ENCODE measurements at regions not wholly inside any gene's neighbourhood (a gene's known extent, or its start where the extent isn't known, plus 50 kb on each side); places are given as distances from the start of the nearest gene placed in this dataset.

GRCh38 chr2:152944099-152944498 lies 225.7 kb downstream of the ARL6IP6 start:
- TF ChIP-seq GABPA (IDR thresholded peaks at IDR 0.05; ENCODE audit: low read depth), result no peak
- TF ChIP-seq RFX5 (IDR thresholded peaks at IDR 0.05; ENCODE audit: low read length), result no peak
- TF ChIP-seq, protein P1, sequence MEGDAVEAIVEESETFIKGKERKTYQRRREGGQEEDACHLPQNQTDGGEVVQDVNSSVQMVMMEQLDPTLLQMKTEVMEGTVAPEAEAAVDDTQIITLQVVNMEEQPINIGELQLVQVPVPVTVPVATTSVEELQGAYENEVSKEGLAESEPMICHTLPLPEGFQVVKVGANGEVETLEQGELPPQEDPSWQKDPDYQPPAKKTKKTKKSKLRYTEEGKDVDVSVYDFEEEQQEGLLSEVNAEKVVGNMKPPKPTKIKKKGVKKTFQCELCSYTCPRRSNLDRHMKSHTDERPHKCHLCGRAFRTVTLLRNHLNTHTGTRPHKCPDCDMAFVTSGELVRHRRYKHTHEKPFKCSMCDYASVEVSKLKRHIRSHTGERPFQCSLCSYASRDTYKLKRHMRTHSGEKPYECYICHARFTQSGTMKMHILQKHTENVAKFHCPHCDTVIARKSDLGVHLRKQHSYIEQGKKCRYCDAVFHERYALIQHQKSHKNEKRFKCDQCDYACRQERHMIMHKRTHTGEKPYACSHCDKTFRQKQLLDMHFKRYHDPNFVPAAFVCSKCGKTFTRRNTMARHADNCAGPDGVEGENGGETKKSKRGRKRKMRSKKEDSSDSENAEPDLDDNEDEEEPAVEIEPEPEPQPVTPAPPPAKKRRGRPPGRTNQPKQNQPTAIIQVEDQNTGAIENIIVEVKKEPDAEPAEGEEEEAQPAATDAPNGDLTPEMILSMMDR (IDR thresholded peaks at IDR 0.05), result no peak
- TF ChIP-seq, protein P2, sequence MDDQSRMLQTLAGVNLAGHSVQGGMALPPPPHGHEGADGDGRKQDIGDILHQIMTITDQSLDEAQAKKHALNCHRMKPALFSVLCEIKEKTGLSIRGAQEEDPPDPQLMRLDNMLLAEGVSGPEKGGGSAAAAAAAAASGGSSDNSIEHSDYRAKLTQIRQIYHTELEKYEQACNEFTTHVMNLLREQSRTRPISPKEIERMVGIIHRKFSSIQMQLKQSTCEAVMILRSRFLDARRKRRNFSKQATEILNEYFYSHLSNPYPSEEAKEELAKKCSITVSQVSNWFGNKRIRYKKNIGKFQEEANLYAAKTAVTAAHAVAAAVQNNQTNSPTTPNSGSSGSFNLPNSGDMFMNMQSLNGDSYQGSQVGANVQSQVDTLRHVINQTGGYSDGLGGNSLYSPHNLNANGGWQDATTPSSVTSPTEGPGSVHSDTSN (IDR thresholded peaks at IDR 0.05), result no peak
- TF ChIP-seq, protein P3, sequence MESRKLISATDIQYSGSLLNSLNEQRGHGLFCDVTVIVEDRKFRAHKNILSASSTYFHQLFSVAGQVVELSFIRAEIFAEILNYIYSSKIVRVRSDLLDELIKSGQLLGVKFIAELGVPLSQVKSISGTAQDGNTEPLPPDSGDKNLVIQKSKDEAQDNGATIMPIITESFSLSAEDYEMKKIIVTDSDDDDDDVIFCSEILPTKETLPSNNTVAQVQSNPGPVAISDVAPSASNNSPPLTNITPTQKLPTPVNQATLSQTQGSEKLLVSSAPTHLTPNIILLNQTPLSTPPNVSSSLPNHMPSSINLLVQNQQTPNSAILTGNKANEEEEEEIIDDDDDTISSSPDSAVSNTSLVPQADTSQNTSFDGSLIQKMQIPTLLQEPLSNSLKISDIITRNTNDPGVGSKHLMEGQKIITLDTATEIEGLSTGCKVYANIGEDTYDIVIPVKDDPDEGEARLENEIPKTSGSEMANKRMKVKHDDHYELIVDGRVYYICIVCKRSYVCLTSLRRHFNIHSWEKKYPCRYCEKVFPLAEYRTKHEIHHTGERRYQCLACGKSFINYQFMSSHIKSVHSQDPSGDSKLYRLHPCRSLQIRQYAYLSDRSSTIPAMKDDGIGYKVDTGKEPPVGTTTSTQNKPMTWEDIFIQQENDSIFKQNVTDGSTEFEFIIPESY (IDR thresholded peaks at IDR 0.05; ENCODE audit: borderline replicate concordance, low read depth), result no peak
- TF ChIP-seq NRF1 (IDR thresholded peaks at IDR 0.05; ENCODE audit: low read depth, low read length), result no peak
- TF ChIP-seq TAF1 (IDR thresholded peaks at IDR 0.05; ENCODE audit: borderline replicate concordance, low read depth, low read length), result no peak
- TF ChIP-seq RXRA (IDR thresholded peaks at IDR 0.05; ENCODE audit: borderline replicate concordance, low read depth), result no peak
